ENCODE measurements at regions not wholly inside any gene's neighbourhood (a gene's known extent, or its start where the extent isn't known, plus 50 kb on each side); places are given as distances from the start of the nearest gene placed in this dataset.

GRCh38 chr2:425243-425642 is 137.4 kb upstream of the ALKAL2 start:
- TF ChIP-seq EP300 (IDR thresholded peaks at IDR 0.05; ENCODE audit: low read depth in 2 of 2, low read length in 2 of 2) (no peak), EP300 (CRISPR knock-in tag; IDR thresholded peaks at IDR 0.05; ENCODE audit: borderline replicate concordance) (no peak), RELA (CRISPR knock-in tag; IDR thresholded peaks at IDR 0.05) (no peak), SIN3B (IDR thresholded peaks at IDR 0.05; ENCODE audit: low read length) (no peak), BRCA1 (CRISPR knock-in tag; IDR thresholded peaks at IDR 0.05) (no peak), PRDM4 (CRISPR knock-in tag; IDR thresholded peaks at IDR 0.05; ENCODE audit: borderline replicate concordance) (no peak)

All from HepG2 (cell line).